GM19452 (cell line): ENCODE measurements at regions not wholly inside any gene's neighbourhood (a gene's known extent, or its start where the extent isn't known, plus 50 kb on each side); places are given as distances from the start of the nearest gene placed in this dataset.
"Not testable (repeated sequence)": the region's sequence is repeated elsewhere in the genome, so short reads cannot be mapped to it uniquely, and the experiment has no call there.

Source experiments
- ATAC-seq: cut with Tn5 transposase; IDR thresholded peaks from one replicate; pipeline ENCODE4 v1.9.1; 2021; ENCODE audit not compliant: unreplicated experiment

DNA sequence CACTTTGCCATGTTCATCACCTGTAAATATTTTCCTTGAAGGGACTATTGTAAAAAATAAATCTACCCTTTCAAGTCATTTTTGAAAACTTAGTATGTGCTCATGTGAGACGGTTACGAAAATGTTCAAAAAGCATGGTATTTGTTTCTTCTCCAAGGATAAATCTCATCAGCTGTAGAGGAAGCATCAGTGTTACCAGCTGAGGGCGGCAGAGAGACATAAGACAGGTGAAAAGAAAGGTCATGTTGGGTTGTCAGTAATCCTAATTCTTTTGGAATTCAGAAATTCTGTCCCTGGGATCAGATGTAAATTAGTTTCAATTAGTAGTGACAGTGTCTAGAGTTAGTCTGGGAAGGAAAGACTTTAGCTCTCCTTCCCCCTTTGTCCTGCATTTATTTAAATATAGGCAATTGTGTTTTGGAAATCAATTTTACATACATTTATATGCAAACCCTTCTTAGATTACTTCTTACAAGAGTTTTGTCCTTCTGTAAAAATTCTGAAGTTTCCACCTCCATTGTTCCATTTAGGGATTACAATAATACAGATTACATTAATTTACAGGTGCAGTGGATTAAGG lies 791.9 kb upstream of the CDH6 start:
- ATAC-seq, result no peak

DNA sequence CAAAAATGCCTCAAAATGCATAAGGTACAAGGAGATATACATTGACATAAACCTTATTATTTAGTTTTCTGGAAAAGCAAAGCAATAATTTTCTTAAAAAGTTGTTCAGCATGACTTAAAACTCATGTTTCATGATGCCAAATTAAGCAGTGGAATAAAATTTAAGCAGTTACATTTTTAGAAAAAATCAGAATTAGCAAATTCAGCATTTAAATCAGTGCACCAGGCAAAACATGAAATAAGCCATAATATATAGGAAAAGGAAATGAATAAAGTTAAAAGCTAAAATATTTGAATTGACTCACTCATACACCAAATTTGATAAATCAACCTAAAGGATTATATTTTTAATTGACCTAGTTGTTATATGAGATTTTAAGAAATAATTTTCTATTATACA lies 795.1 kb upstream of the CDH6 start:
- no peak for ATAC-seq

DNA sequence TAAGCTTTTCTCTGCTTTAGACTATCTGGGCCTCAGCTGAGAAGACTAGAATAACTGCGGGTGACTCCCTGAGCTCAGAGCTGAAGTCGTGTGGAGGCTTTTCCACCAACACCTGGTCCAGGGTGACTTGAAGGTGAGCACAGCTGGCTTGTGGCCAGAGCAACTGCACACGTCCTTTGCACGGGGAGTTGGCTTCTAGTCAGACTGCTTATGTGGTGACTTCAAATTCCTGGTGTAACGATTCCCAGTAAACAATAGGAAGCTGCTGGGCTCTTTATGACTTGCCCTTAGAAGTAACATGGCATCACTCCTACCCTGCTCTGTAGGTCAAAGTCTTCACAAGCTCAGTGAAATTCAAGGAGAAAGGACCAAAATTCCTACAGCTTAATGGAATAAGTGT lies 800.6 kb upstream of the CDH6 start:
- ATAC-seq, result no peak

DNA sequence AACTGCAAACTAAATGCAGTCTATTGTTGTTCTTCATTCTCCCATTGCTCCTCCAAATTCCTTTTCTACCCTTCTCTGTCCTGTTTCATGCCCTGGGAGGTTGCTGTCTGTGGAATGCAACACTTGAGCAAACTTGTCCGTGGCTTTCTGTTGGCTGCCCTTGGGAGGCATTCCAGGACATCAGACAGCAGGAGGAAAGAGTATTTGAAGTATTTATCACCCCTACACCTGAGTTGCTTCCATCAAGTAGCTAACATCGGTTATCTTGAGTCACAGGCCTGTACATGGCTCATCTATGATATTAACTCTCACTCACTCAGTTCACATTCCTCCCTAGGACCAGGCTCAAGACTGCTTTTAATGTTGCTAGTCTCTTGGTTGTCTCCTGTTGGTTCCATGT lies 803.4 kb upstream of the CDH6 start:
- no peak for ATAC-seq

DNA sequence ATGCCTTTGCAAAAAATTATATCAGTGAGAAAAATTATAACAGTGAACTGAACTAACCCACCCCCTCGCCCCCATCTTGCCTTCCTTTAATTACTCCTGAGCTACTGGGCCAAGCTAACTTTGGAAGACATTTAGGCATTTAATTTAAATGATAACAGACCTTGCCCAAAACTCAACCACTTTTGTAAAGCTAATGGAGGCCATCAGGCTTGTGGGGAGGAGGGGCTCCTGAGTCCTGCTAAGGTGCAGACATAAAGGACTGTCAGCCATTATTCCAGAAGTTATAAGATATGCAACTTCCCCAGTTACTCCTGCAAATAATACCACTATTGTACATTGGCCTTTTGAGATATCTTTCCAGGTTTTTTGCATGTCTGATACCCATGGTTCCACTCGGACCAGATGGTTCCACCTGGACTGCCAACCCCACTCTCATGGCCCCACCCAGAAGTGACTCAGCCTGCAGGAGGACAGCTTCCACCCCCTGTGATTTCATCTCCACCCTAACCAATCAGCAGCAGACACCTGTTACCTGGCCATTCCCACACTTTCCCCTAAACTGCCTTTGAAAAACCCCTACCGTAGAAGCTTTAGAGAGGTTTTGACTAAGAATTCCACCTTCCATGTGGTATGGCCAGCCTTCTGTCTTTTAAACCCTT lies 805.4 kb upstream of the CDH6 start:
- no peak for ATAC-seq

DNA sequence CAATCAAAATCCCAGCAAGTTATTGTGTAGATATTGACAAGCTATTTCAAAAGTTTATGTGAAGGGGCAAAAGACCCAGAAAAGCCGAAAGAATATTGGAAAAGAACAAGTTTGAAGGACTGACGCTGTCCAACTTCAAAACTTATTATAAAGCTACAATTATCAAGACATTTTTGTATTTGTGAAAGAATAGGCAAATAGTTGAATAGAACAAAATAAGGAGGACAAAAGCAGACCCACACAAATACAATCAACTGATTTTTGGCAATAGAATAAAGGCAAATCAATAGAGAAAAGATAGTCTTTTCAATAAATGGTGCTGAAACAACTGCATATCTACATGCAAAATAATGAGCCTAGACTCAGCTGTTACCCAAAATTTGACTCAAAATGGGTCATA lies 807.7 kb upstream of the CDH6 start:
- no peak for ATAC-seq

DNA sequence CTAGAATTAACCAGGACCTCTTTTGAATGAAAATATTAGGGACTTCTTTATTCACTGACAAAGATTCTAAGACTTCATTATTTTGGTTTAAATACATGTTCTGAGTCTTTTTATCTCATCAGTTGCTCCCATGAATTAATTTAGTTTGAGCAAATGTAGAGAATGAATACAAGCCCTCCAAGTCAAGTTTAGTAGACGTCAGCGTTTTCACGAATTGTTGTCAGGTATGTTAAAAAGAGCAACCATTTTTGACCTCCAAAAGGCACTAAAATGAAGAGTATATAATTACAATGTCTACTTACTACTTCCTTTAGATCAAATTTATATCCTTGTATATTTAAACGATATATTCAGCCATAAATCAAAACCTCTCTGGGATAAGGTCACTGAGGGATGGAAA lies 809.3 kb upstream of the CDH6 start:
- no peak for ATAC-seq

DNA sequence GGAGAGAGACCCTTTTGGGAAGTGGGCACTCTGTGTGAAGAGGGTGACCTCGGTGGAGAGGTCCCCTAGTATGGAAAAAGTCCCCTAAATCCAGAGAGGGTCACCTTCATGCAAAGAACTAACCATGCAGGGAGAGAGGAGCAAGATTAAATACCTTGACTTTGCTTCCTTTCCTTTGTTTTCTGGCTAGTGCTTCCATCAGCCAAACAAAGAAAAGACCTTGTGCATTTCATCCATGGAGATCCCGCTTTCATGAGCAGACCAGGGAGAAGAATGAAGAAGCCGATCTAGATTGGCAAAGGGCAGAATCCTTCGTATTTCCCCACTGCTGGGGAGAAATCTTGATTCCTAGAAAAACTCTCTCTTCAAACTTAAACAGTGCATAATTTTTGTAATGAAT lies 813.3 kb upstream of the CDH6 start:
- no peak for ATAC-seq

DNA sequence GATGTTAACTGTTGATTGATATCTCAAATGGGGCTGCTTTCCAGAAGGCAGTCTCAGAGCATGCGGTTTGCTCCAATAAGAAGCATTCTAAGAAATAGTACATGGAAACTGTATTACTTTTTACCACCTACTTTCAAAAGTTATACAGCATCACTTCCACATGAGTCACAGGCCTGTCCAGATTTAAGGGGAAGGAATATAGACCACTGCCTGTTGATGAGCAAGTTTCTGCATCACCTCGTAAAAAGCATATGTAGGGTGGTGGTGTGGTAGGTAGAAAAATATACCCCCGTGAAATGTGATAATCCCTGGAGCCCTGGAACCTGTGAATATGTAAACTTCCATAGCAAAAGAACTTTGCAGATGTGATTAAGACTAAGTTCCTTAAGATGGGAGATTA lies 816.6 kb upstream of the CDH6 start:
- no peak for ATAC-seq

DNA sequence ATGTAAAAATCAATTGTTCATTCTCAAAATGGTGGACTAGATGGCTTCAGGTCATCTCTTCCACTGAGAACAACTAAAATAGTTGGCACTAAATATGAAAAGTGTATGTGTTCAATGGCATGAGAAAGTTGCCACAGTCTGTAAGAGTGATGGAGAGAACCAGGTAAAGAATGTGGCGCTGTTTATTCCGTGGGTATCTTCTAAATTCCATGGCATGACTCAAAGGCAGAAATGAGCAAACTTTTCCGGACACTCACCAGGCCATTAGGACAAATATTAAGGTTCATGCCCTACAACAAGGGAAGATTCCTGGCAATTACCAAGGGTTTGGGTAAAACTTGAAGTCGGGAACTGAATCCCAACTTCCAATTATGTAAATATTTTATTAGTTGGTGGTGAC lies 825.4 kb upstream of the CDH6 start:
- no peak for ATAC-seq

DNA sequence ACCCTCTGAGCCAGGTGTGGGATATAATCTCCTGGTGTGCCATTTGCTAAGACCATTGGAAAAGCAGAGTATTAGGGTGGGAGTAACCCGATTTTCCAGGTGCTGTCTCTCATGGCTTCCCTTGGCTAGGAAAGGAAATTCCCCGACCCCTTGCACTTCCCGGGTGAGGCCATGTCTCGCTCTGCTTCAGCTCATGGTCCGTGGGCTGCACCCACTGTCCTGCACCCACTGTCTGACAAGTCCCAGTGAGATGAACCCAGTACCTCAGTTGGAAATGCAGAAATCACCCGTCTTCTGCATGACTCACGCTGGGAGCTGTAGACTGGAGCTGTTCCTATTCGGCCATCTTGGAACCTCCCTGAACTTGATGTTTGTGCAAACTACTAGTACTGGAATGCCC lies 828.5 kb upstream of the CDH6 start:
- not testable (repeated sequence) for ATAC-seq

DNA sequence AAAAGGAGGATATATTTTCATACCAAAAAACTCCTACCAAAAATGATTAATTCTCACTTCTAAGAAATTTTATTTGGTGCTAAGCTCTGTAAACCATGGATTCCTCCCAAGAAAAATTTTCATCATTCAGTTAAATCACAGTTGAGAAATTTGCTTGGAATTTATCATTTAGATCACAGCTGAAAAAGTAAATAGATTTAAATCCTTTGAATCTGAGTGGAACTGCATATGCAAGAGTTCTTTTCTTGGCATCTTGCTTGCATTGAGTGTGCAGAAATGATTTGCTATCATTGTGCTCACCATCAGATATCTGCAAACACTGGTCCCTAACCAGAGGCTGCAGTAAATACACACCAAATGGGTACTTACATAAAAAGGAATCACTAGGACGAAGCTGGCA lies 836.1 kb upstream of the CDH6 start:
- no peak for ATAC-seq

DNA sequence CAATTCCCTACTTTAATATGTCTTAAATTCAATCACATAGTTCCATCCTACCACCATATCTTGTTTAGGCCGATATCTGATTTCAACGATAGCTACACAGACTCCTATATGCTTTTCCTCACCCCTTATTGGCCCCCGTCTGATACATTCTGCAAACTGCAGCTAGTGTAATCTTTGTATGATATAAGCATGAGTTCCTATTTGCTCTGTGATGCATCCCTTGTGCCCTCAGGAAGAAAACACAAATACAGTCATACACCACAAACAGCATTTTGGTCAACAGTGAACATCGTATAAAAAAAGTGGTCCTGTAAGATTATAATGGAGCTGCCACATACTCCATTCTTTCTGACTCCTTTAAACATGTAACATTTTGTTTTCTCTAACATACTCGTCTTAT lies 837.8 kb upstream of the CDH6 start:
- no peak for ATAC-seq

DNA sequence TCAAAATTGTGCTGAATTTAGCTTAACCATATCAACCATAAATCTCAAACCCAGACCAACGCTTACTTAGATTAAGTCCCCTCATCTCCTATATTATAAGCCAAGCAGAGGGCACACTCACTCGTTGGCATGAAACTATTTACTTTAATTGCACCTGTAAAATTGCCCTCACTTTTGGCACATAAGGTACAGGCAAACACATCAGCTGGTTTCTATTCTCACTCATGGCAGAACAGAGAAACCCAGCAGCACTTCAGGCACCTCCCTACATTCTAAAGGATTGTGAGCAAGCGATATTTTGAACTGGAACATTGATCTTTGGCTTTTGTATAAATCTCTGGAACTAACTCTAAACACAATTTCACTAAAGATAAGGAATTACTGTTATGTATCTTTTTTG lies 845.6 kb upstream of the CDH6 start:
- ATAC-seq, result no peak

DNA sequence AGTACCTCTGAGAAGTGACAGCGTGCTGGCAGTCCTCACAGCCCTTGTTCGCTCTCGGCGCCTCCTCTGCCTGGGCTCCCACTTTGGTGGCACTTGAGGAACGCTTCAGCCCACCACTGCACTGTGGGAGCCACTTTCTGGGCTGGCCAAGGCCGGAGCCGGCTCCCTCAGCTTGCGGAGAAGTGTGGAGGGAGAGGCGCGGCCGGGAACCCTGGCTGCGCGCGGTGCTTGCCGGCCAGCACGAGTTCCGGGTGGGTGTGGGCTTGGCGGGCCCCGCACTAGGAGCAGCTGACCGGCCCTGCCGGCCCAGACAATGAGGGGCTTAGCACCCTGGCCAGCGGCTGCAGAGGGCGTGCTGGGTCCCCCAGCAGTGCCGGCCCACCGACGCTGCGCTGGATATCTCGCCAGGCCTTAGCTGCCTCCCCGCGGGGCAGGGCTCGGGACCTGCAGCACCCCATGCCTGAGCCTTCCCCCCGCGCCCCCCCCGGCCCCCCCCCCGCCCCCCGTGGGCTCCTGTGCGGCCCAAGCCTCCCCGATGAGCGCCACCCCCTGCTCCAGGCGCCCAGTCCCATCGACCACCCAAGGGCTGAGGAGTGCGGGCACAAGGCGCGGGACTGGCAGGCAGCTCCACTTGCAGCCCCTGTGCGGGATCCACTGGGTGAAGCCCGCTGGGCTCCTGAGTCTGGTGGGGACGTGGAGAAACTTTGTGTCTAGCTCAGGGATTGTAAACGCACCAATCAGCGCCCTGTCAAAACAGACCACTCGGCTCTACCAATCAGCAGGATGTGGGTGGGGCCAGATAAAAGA lies 847.7 kb upstream of the CDH6 start:
- ATAC-seq, result not testable (repeated sequence)

DNA sequence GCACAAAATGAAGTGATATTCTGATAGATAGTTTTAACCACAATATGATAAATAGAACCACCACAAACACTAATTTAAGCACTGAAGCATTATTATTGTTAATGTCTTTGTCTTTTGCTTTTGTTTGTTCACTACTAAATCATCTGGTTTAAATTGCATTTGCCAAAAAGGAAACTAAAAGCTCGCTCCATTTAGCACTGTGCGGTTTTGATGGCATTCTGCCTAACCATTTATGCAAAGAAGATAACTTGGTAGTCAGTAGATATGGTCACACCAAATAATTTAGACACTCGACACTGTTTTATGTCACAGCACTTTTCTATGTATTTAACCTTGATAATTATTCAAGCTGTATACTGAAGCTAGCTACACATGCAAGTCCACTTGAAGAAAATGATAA lies 849.8 kb upstream of the CDH6 start:
- ATAC-seq, result no peak

DNA sequence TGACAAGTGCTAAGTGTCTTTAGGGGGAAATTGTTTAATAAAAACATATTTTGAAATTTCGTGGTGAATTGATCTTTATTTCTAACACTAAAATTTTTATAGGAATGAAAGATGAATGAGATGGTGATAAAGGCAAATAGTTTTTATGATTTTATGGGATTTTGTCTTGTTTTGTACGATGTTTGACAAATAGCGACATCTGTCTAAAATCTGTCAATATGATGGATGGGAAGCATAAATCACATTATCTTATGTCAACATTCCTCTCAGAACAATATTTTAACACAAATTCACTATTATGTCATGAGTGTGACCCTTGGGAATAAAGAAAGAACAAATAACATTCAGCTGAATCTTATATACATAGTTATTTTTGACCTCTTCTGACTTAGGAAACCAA lies 852.0 kb upstream of the CDH6 start:
- no peak for ATAC-seq

DNA sequence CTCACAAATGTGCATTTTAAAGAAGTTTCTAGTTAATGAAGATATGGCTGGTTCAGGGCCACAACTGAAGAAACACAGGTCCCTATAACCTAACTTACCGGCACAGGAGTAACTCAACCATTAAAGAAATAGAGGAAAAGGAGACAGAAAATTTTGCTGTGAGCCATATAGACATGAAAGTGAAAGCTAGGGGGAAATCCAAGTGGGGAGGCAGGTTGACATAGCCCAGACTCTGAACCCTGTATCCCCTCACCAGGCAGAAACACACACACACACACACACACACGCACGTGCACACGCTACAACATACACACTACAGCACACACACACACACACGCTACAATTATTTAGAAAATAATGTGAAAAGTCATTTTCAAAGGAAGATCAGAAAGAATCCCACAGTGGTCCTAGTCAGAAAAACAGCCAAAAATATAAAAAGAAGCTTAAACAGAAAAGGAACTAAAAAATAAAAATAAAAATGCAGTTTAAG lies 856.4 kb upstream of the CDH6 start:
- ATAC-seq, result no peak

DNA sequence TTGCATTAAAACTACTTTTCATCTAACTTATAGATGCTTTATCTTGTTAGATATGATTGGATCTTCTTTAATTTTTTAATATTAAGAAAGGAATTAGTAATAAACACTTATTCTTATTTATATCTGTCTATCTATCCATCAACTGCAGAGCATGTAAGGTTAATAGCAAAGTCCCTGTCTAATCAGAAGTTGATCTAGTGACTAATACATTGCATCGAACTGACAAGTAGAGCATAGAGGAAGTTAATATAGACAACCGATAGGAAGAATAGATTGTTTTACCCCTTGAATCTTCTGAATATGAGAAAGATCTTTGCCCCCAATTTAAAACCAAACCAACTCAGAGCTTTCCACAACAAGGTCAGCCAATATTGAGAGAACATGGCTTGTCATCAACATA lies 862.0 kb upstream of the CDH6 start:
- ATAC-seq, result no peak

DNA sequence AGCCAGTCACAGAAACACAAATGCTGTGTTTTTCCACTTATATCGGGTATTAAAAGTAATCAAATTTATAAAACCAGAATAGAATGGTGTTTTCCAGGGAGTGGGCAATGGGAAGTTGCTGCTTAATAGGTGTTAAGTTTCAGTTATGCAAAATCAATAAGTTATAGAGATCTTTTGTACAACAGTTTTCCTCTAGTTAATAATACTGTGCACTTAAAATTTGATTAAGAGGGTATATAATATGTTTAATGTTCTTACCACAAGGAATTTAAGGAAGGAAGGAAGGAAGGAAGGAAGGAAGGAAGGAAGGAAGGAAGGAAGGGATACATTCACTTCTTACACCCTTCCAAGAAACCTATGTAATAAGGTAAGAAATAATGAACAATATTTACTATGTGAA lies 867.7 kb upstream of the CDH6 start:
- no peak for ATAC-seq

DNA sequence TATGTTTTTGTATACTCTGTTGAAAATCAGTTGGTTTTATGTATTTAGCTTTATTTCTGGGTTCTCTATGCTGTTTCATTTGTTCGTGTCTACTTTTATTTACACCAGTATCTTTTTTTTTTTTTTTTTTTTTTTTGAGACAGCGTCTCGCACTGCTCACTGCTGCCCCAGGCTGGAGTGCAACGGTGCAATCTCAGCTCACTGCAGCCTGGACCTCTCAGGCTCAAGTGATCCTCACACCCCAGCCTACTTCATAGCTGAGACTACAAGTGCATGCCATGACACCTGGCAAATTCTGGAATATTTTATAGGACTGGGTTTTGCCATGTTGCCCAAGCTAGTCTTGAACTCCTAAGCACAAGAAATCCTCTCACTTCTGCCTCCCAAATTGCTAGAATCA lies 869.4 kb upstream of the CDH6 start:
- no peak for ATAC-seq

DNA sequence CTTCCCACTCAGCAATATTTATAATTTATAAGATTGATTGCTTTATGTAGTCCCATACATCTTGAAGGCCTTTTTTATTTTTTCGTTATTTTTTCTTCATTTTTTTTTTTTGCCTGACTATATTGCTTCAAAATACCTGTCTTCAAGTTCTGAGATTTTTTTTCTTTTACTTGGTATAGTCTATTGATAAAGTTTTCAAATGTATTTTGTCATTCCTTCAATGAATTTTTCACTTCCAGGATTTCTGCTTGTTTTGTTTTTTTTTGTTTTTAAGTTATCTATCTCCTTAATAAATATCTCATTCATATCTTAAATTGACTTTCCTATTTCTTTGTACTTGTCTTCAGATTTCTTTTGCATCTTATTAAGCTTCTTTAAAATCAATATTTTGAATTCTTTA lies 905.6 kb upstream of the CDH6 start:
- ATAC-seq, result no peak
